GM18505 (cell line): ENCODE measurements at regions not wholly inside any gene's neighbourhood (a gene's known extent, or its start where the extent isn't known, plus 50 kb on each side); places are given as distances from the start of the nearest gene placed in this dataset.
"Not testable (repeated sequence)": the region's sequence is repeated elsewhere in the genome, so short reads cannot be mapped to it uniquely, and the experiment has no call there.

Experiments
- ATAC-seq: cut with Tn5 transposase; IDR thresholded peaks from one replicate; pipeline ENCODE4 v1.9.1; 2021; ENCODE audit not compliant: unreplicated experiment
- POLR2A ChIP-seq: IDR thresholded peaks from 4 replicates; pipeline ENCODE4 v1.6.1; 2011; ENCODE audit warnings: borderline replicate concordance; ENCODE audit not compliant: insufficient read depth, insufficient read length; ENCODE audit errors: extremely low read depth

- no peak for TF ChIP-seq POLR2A
- no peak for ATAC-seq
Observed at GRCh38 chr2:121055501-121055900, 229.5 kb downstream of the TFCP2L1 start.

- ATAC-seq: no peak
- no peak for TF ChIP-seq POLR2A
Observed at GRCh38 chr2:121058852-121059558, 226.0 kb downstream of the TFCP2L1 start.

GRCh38 chr2:121059651-121060649, 225.1 kb downstream of the TFCP2L1 start:
- no peak for TF ChIP-seq POLR2A
- no peak for ATAC-seq

- no peak for TF ChIP-seq POLR2A
- no peak for ATAC-seq
Observed at GRCh38 chr2:121061633-121062032, 223.4 kb downstream of the TFCP2L1 start.

GRCh38 chr2:121063471-121063870, 221.5 kb downstream of the TFCP2L1 start:
- TF ChIP-seq POLR2A: no peak
- ATAC-seq: no peak

- no peak for ATAC-seq
- no peak for TF ChIP-seq POLR2A
Observed at GRCh38 chr2:121064186-121064585, 220.8 kb downstream of the TFCP2L1 start.

GRCh38 chr2:121065239-121065638, 219.8 kb downstream of the TFCP2L1 start:
- no peak for TF ChIP-seq POLR2A
- no peak for ATAC-seq

GRCh38 chr2:121066526-121066925, 218.5 kb downstream of the TFCP2L1 start:
- ATAC-seq: no peak
- no peak for TF ChIP-seq POLR2A

GRCh38 chr2:121068851-121069250, 216.2 kb downstream of the TFCP2L1 start:
- no peak for TF ChIP-seq POLR2A

GRCh38 chr2:121069434-121069969, 215.5 kb downstream of the TFCP2L1 start:
- TF ChIP-seq POLR2A: no peak
- ATAC-seq: no peak

More at GRCh38 chr2:121068851-121069250, 216.2 kb downstream of the TFCP2L1 start:
- ATAC-seq: no peak

GRCh38 chr2:121070061-121070460, 214.9 kb downstream of the TFCP2L1 start:
- ATAC-seq: not testable (repeated sequence)

- no peak for TF ChIP-seq POLR2A
- no peak for ATAC-seq
Observed at GRCh38 chr2:121071034-121071504, 213.9 kb downstream of the TFCP2L1 start.

- no peak for ATAC-seq
- no peak for TF ChIP-seq POLR2A
Observed at GRCh38 chr2:121072784-121073183, 212.2 kb downstream of the TFCP2L1 start.
